Breast epithelium (tissue), 4 donors: ENCODE measurements at regions not wholly inside any gene's neighbourhood (a gene's known extent, or its start where the extent isn't known, plus 50 kb on each side); places are given as distances from the start of the nearest gene placed in this dataset.

Source experiments
- DNase-seq, 2 donors: peaks; one replicate each; pipeline ENCODE4 v3.0.0-alpha.2; 2019; ENCODE audit warnings: low spot score in 2 of 2
- H3K27ac ChIP-seq, 2 donors: fragments of 200-600 bp; sonication (generic) in 1 of 2; one replicate each; pipeline ENCODE4 v1.5.1; 2016 to 2019; ENCODE audit warnings: mild to moderate bottlenecking in 1 of 2
- H3K27me3 ChIP-seq, 2 donors: fragments of 200-600 bp; sonication (generic) in 1 of 2; one replicate each; pipeline versions ENCODE4 v1.5.1 to v1.6.0; 2017 to 2019; ENCODE audit warnings: control low read depth in 1 of 2, mild to moderate bottlenecking in 1 of 2
- H3K36me3 ChIP-seq: fragments of 200-600 bp; one replicate; pipeline ENCODE4 v1.5.1; 2019
- H3K4me1 ChIP-seq, 2 donors: fragments of 200-600 bp; sonication (generic); one replicate each; pipeline ENCODE4 v1.5.1; 2016 to 2019; ENCODE audit warnings: control low read depth in 1 of 2
- H3K4me3 ChIP-seq, 3 donors: fragments of 200-600 bp; sonication (generic); 1 replicate in 2 of 3; 2 replicates in 1 of 3; pipeline ENCODE4 v1.5.1; 2016 to 2019; ENCODE audit warnings: mild to moderate bottlenecking in 3 of 3, moderate library complexity in 2 of 3
- H3K9me3 ChIP-seq, 2 donors: fragments of 200-600 bp; sonication (generic) in 1 of 2; one replicate each; pipeline ENCODE4 v1.5.1; 2016 to 2019; ENCODE audit warnings: control low read depth in 1 of 2
- CTCF ChIP-seq, 3 donors: fragments of 450-650 bp; IDR thresholded peaks; one replicate each; pipeline ENCODE4 v1.5.1; 2016 to 2017; ENCODE audit warnings: antibody characterized with exemption in 3 of 3, mild to moderate bottlenecking in 3 of 3, moderate library complexity in 3 of 3
- POLR2A ChIP-seq: fragments of 450-650 bp; IDR thresholded peaks from one replicate; pipeline ENCODE4 v1.6.1; 2016; ENCODE audit warnings: antibody characterized with exemption, mild to moderate bottlenecking, moderate library complexity
- POLR2AphosphoS5 ChIP-seq, 3 donors: sonication (generic); formaldehyde crosslinking; IDR thresholded peaks; one replicate each; pipeline ENCODE4 v1.6.1; 2017; ENCODE audit warnings: antibody characterized with exemption in 3 of 3
- intact Hi-C: fragments of 100-400 bp; cut with DNase I; formaldehyde crosslinking; loops from one replicate; pipeline ENCODE4 v1.15.1; 2023; ENCODE audit warnings: low total_unique reads

GRCh38 chr11:13174090-13174489 lies 103.5 kb upstream of the BMAL1 start:
- TF ChIP-seq POLR2A (no peak), POLR2AphosphoS5 (IDR thresholded peaks at IDR 0.05) (no peak), CTCF (IDR thresholded peaks at IDR 0.05) (no peak)
- intact Hi-C loops, result no loop called here
- H3K27me3 ChIP-seq, result no peaks in the 10 kb centered on the region
- no peak overlapping the region for H3K27ac ChIP-seq
- no peaks in the 10 kb centered on the region for H3K36me3 ChIP-seq
- H3K4me3 ChIP-seq, result no peak overlapping the region
- H3K4me1 ChIP-seq, result peaks cover 0 to under 1% of the 10 kb centered on the region in 2 donors
- no peak for DNase-seq
- H3K9me3 ChIP-seq, result no peaks in the 10 kb centered on the region

- no peaks in the 10 kb centered on the region for H3K36me3 ChIP-seq
- no peaks in the 10 kb centered on the region for H3K27me3 ChIP-seq
- H3K4me3 ChIP-seq, result peak overlapping the region in 1 of 3 donors; percentile 27
- intact Hi-C loops, result no loop called here
- TF ChIP-seq CTCF (IDR thresholded peaks at IDR 0.05), result peak in 2 of 3 donors; percentile 26 to 51
- TF ChIP-seq POLR2A, result no peak
- TF ChIP-seq POLR2AphosphoS5 (IDR thresholded peaks at IDR 0.05), result no peak
- DNase-seq, result no peak
- H3K4me1 ChIP-seq, result no peaks in the 10 kb centered on the region
- H3K9me3 ChIP-seq, result peaks cover 0 to 10% of the 10 kb centered on the region in 2 donors
- H3K27ac ChIP-seq, result peak overlapping the region in 1 of 2 donors; percentile 2
Measured at GRCh38 chr11:13183094-13183825, 94.3 kb upstream of the BMAL1 start.

- Histone ChIP-seq H3K9me3 (peaks cover 0 to 10% of the 10 kb centered on the region in 2 donors), H3K27me3 (no peaks in the 10 kb centered on the region), H3K4me1 (no peaks in the 10 kb centered on the region), H3K36me3 (no peaks in the 10 kb centered on the region), H3K27ac (no peak overlapping the region), H3K4me3 (no peak overlapping the region)
- intact Hi-C loops, result no loop called here
- TF ChIP-seq POLR2AphosphoS5 (IDR thresholded peaks at IDR 0.05) (no peak), CTCF (IDR thresholded peaks at IDR 0.05) (no peak), POLR2A (no peak)
- no peak for DNase-seq
Measured at GRCh38 chr11:13183826-13184196, 93.8 kb upstream of the BMAL1 start.

GRCh38 chr11:13184295-13184794 lies 93.2 kb upstream of the BMAL1 start:
- Histone ChIP-seq H3K4me3 (no peak overlapping the region), H3K4me1 (no peaks in the 10 kb centered on the region), H3K36me3 (no peaks in the 10 kb centered on the region), H3K27ac (no peak overlapping the region), H3K9me3 (peaks cover 0 to 10% of the 10 kb centered on the region in 2 donors), H3K27me3 (no peaks in the 10 kb centered on the region)
- DNase-seq, result no peak
- intact Hi-C loops, result no loop called here
- TF ChIP-seq POLR2A, result no peak
- TF ChIP-seq POLR2AphosphoS5 (IDR thresholded peaks at IDR 0.05), result no peak
- no peak for TF ChIP-seq CTCF (IDR thresholded peaks at IDR 0.05)

GRCh38 chr11:13188179-13188578 lies 89.4 kb upstream of the BMAL1 start:
- H3K4me3 ChIP-seq, result no peak overlapping the region
- TF ChIP-seq POLR2AphosphoS5 (IDR thresholded peaks at IDR 0.05), result no peak
- no peak for TF ChIP-seq POLR2A
- TF ChIP-seq CTCF (IDR thresholded peaks at IDR 0.05), result no peak
- no peak for DNase-seq
- H3K4me1 ChIP-seq, result no peaks in the 10 kb centered on the region
- H3K36me3 ChIP-seq, result no peaks in the 10 kb centered on the region
- no peaks in the 10 kb centered on the region for H3K27me3 ChIP-seq
- intact Hi-C loops, result no loop called here
- no peak overlapping the region for H3K27ac ChIP-seq
- peaks cover 0 to 10% of the 10 kb centered on the region in 2 donors for H3K9me3 ChIP-seq
